ENCODE measurements at regions not wholly inside any gene's neighbourhood (a gene's known extent, or its start where the extent isn't known, plus 50 kb on each side); places are given as distances from the start of the nearest gene placed in this dataset.

- Histone ChIP-seq H3K36me3 (no peaks in the 10 kb centered on the region), H3K4me1 (no peaks in the 10 kb centered on the region), H3K27me3 (no peaks in the 10 kb centered on the region), H3K27ac (no peak overlapping the region), H3K4me3 (no peak overlapping the region), H3K9me3 (no peaks in the 10 kb centered on the region)
- TF ChIP-seq POLR2A (IDR thresholded peaks at IDR 0.05): no peak
- TF ChIP-seq CTCF (IDR thresholded peaks at IDR 0.05): no peak
- DNase-seq: no peak
Observed at GRCh38 chr6:141475259-141475658, 657.5 kb upstream of the GJE1 start.

- Histone ChIP-seq H3K9me3 (no peaks in the 10 kb centered on the region), H3K4me1 (no peaks in the 10 kb centered on the region), H3K27ac (no peak overlapping the region), H3K4me3 (no peak overlapping the region), H3K36me3 (no peaks in the 10 kb centered on the region), H3K27me3 (no peaks in the 10 kb centered on the region)
- no peak for DNase-seq
- no peak for TF ChIP-seq CTCF (IDR thresholded peaks at IDR 0.05)
- TF ChIP-seq POLR2A (IDR thresholded peaks at IDR 0.05): no peak
Observed at GRCh38 chr6:141472162-141472928, 660.4 kb upstream of the GJE1 start.

GRCh38 chr6:141470810-141471209 is 661.9 kb upstream of the GJE1 start:
- Histone ChIP-seq H3K27ac (no peak overlapping the region), H3K4me1 (no peaks in the 10 kb centered on the region), H3K4me3 (no peak overlapping the region), H3K9me3 (no peaks in the 10 kb centered on the region), H3K27me3 (no peaks in the 10 kb centered on the region), H3K36me3 (no peaks in the 10 kb centered on the region)
- DNase-seq: no peak
- no peak for TF ChIP-seq POLR2A (IDR thresholded peaks at IDR 0.05)
- no peak for TF ChIP-seq CTCF (IDR thresholded peaks at IDR 0.05)

- Histone ChIP-seq H3K4me3 (no peak overlapping the region), H3K36me3 (no peaks in the 10 kb centered on the region), H3K4me1 (peaks cover 0 to 7% (median 0%) of the 10 kb centered on the region in 4 donors), H3K9me3 (no peaks in the 10 kb centered on the region), H3K27ac (no peak overlapping the region), H3K27me3 (no peaks in the 10 kb centered on the region)
- no peak for TF ChIP-seq CTCF (IDR thresholded peaks at IDR 0.05)
- TF ChIP-seq POLR2A (IDR thresholded peaks at IDR 0.05): no peak
- no peak for DNase-seq
Observed at GRCh38 chr6:141467881-141468280, 664.8 kb upstream of the GJE1 start.

- TF ChIP-seq CTCF (IDR thresholded peaks at IDR 0.05): no peak
- no peak for TF ChIP-seq POLR2A (IDR thresholded peaks at IDR 0.05)
- no peak for DNase-seq
- Histone ChIP-seq H3K27ac (no peak overlapping the region), H3K4me3 (no peak overlapping the region), H3K9me3 (no peaks in the 10 kb centered on the region), H3K27me3 (no peaks in the 10 kb centered on the region), H3K36me3 (no peaks in the 10 kb centered on the region), H3K4me1 (peaks cover 0 to 7% (median 0%) of the 10 kb centered on the region in 4 donors)
Observed at GRCh38 chr6:141467041-141467440, 665.7 kb upstream of the GJE1 start.

Data from Peyer's patch (tissue), 4 donors.